C4-2B (cell line): ENCODE measurements at regions not wholly inside any gene's neighbourhood (a gene's known extent, or its start where the extent isn't known, plus 50 kb on each side); places are given as distances from the start of the nearest gene placed in this dataset.

Experiments used
- H3K27ac ChIP-seq: fragments of 450-650 bp; 2 replicates; pipeline ENCODE4 v1.5.1; 2017
- CTCF ChIP-seq: fragments of 450-650 bp; conservative IDR thresholded peaks from 2 replicates; pipeline ENCODE4 v1.5.1; 2017; ENCODE audit warnings: mild to moderate bottlenecking
- ZFX ChIP-seq: fragments of 450-650 bp; IDR thresholded peaks from 2 replicates; pipeline ENCODE4 v1.6.1; 2017

- TF ChIP-seq ZFX (no peak), CTCF (no peak)
- H3K27ac ChIP-seq = no peak overlapping the region
Observed at GRCh38 chr14:94876306-94876705, 106.4 kb upstream of the GSC start.

- H3K27ac ChIP-seq = no peak overlapping the region
- TF ChIP-seq CTCF (no peak), ZFX (no peak)
Observed at GRCh38 chr14:94875256-94875655, 105.3 kb upstream of the GSC start.

- TF ChIP-seq CTCF (no peak), ZFX (no peak)
- no peak overlapping the region for H3K27ac ChIP-seq
Observed at GRCh38 chr14:94868772-94869072, 98.8 kb upstream of the GSC start.

- TF ChIP-seq CTCF = no peak
- TF ChIP-seq ZFX = no peak
- H3K27ac ChIP-seq = no peak overlapping the region
Observed at GRCh38 chr14:94867946-94868771, 98.2 kb upstream of the GSC start.

- TF ChIP-seq ZFX (no peak), CTCF (no peak)
- H3K27ac ChIP-seq = no peak overlapping the region
Observed at GRCh38 chr14:94867209-94867608, 97.3 kb upstream of the GSC start.

- TF ChIP-seq ZFX (no peak), CTCF (no peak)
- H3K27ac ChIP-seq = no peak overlapping the region
Observed at GRCh38 chr14:94864387-94865195, 94.7 kb upstream of the GSC start.

- TF ChIP-seq ZFX = no peak
- TF ChIP-seq CTCF = no peak
- no peak overlapping the region for H3K27ac ChIP-seq
Observed at GRCh38 chr14:94863366-94863765, 93.5 kb upstream of the GSC start.
